Prostate gland (tissue), 2 donors: ENCODE measurements at regions not wholly inside any gene's neighbourhood (a gene's known extent, or its start where the extent isn't known, plus 50 kb on each side); places are given as distances from the start of the nearest gene placed in this dataset.

ENCODE experiments used
- DNase-seq: peaks from one replicate; pipeline ENCODE4 v3.0.0-alpha.2; 2019; ENCODE audit warnings: low spot score
- H3K27ac ChIP-seq, 2 donors: fragments of 200-600 bp; sonication (generic); 2 replicates each; pipeline ENCODE4 v1.5.1; 2017 to 2019
- H3K27me3 ChIP-seq: fragments of 200-600 bp; sonication (generic); replicated peaks from 2 replicates; pipeline ENCODE4 v1.5.1; 2019; ENCODE audit not compliant: insufficient read depth
- H3K36me3 ChIP-seq, 2 donors: fragments of 200-600 bp; sonication (generic); 1 replicate in 1 of 2; 2 replicates in 1 of 2; pipeline versions ENCODE4 v1.5.1 to v1.8.1; 2017 to 2019
- H3K4me1 ChIP-seq: fragments of 200-600 bp; sonication (generic); replicated peaks from 2 replicates; pipeline ENCODE4 v1.5.1; 2019
- H3K4me3 ChIP-seq, 2 donors: fragments of 200-600 bp; sonication (generic); 2 replicates each; pipeline ENCODE4 v1.5.1; 2017 to 2019
- H3K9me3 ChIP-seq: fragments of 200-600 bp; sonication (generic); 2 replicates; pipeline ENCODE4 v1.5.1; 2017
- CTCF ChIP-seq, 4 experiments: fragments of 200-600 bp in 2 of 4; fragments of 450-650 bp in 2 of 4; sonication (generic) in 2 of 4; IDR thresholded peaks; 1 replicate in 3 of 4; 2 replicates in 1 of 4; pipeline ENCODE4 v1.5.1; 2016 to 2019; ENCODE audit warnings: antibody characterized with exemption in 4 of 4, mild to moderate bottlenecking in 2 of 4, moderate library complexity in 2 of 4
- POLR2A ChIP-seq: fragments of 450-650 bp; IDR thresholded peaks from one replicate; pipeline ENCODE4 v1.6.1; 2016; ENCODE audit warnings: antibody characterized with exemption, mild to moderate bottlenecking
- POLR2AphosphoS5 ChIP-seq: sonication (generic); formaldehyde crosslinking; IDR thresholded peaks from one replicate; pipeline ENCODE4 v1.6.1; 2017; ENCODE audit warnings: antibody characterized with exemption
- WGBS: methylation state at CpG from one replicate; pipeline ENCODE4 v1.1.5; 2018; 5-methylcytosine and 5-hydroxymethylcytosine counted together
- intact Hi-C: fragments of 100-400 bp; cut with DNase I; formaldehyde crosslinking; loops from one replicate; pipeline ENCODE4 v1.14.2; 2022

- no peak overlapping the region for H3K4me3 ChIP-seq
- DNase-seq, result no peak
- H3K27ac ChIP-seq, result no peak overlapping the region
- intact Hi-C loops, result no loop called here
- 87% methylated on average over 2 of the region's 2 CpGs for WGBS
- no peaks in the 10 kb centered on the region for H3K27me3 ChIP-seq
- H3K4me1 ChIP-seq, result no peaks in the 10 kb centered on the region
- no peaks in the 10 kb centered on the region for H3K36me3 ChIP-seq
- no peak for TF ChIP-seq CTCF (IDR thresholded peaks at IDR 0.05)
- TF ChIP-seq POLR2AphosphoS5, result no peak
- no peak for TF ChIP-seq POLR2A
- H3K9me3 ChIP-seq, result no peaks in the 10 kb centered on the region
Measured at GRCh38 chr3:127123533-127123932, 69.4 kb upstream of the PRR23E start.

GRCh38 chr3:127124120-127124519 is 68.8 kb upstream of the PRR23E start:
- TF ChIP-seq POLR2A, result no peak
- no peak for TF ChIP-seq CTCF (IDR thresholded peaks at IDR 0.05)
- TF ChIP-seq POLR2AphosphoS5, result no peak
- intact Hi-C loops, result no loop called here
- H3K4me1 ChIP-seq, result no peaks in the 10 kb centered on the region
- H3K27ac ChIP-seq, result no peak overlapping the region
- H3K9me3 ChIP-seq, result no peaks in the 10 kb centered on the region
- no peaks in the 10 kb centered on the region for H3K27me3 ChIP-seq
- 49% methylated on average over 4 of the region's 4 CpGs for WGBS
- no peaks in the 10 kb centered on the region for H3K36me3 ChIP-seq
- no peak overlapping the region for H3K4me3 ChIP-seq
- DNase-seq, result no peak

- TF ChIP-seq POLR2A (no peak), CTCF (IDR thresholded peaks at IDR 0.05) (no peak), POLR2AphosphoS5 (no peak)
- WGBS, result 85% methylated on average over 10 of the region's 10 CpGs
- no peaks in the 10 kb centered on the region for H3K9me3 ChIP-seq
Measured at GRCh38 chr3:127131424-127132170, 61.3 kb upstream of the PRR23E start.

DNA sequence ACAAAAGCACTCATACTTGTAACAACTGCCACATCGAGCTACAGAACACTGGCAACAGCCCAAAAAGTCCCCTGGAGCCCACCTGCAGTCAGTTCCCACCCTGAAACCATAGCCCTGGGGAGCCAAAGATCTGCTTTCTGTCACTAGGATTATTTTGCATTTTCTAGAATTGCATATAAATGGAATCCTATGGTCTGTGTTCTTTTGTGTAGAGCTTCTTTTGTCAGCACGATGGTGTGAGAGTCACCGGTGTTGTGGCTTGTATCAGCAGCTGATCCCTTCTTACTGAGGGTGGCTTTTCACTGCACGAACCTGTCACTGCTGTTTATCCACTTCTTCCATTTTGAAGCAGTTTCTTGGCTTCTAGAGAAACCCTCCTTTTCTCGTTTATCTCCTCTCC is 60.1 kb upstream of the PRR23E start:
- no peak for TF ChIP-seq POLR2A
- H3K27ac ChIP-seq, result no peak overlapping the region

More at GRCh38 chr3:127131424-127132170, 61.3 kb upstream of the PRR23E start:
- no peak for DNase-seq
- peaks cover 17% of the 10 kb centered on the region for H3K27me3 ChIP-seq
- intact Hi-C loops, result no loop called here
- H3K4me1 ChIP-seq, result peaks cover 5% of the 10 kb centered on the region
- no peaks in the 10 kb centered on the region for H3K36me3 ChIP-seq
- no peak overlapping the region for H3K4me3 ChIP-seq
- H3K27ac ChIP-seq, result no peak overlapping the region

GRCh38 chr3:127133971-127134370 is 59.0 kb upstream of the PRR23E start:
- WGBS, result 87% methylated on average over 5 of the region's 5 CpGs
- Histone ChIP-seq H3K9me3 (no peaks in the 10 kb centered on the region), H3K4me1 (peaks cover 5% of the 10 kb centered on the region), H3K36me3 (no peaks in the 10 kb centered on the region), H3K4me3 (no peak overlapping the region), H3K27ac (no peak overlapping the region), H3K27me3 (peaks cover 17% of the 10 kb centered on the region)
- TF ChIP-seq POLR2A (no peak), CTCF (IDR thresholded peaks at IDR 0.05) (no peak), POLR2AphosphoS5 (no peak)
- intact Hi-C loops, result no loop called here
- DNase-seq, result no peak

More for the DNA sequence above, 60.1 kb upstream of the PRR23E start:
- peaks cover 17% of the 10 kb centered on the region for H3K27me3 ChIP-seq
- intact Hi-C loops, result no loop called here
- H3K4me3 ChIP-seq, result no peak overlapping the region
- WGBS, result 39% methylated on average over 5 of the region's 5 CpGs
- no peaks in the 10 kb centered on the region for H3K36me3 ChIP-seq
- DNase-seq, result no peak
- peaks cover 5% of the 10 kb centered on the region for H3K4me1 ChIP-seq
- H3K9me3 ChIP-seq, result no peaks in the 10 kb centered on the region
